Kidney epithelial cell (primary cell): ENCODE measurements at regions not wholly inside any gene's neighbourhood (a gene's known extent, or its start where the extent isn't known, plus 50 kb on each side); places are given as distances from the start of the nearest gene placed in this dataset.

Source experiments
- DNase-seq: peaks from one replicate; pipeline ENCODE4 v3.0.0-alpha.2; 2010; ENCODE audit warnings: low read depth
- H3K27me3 ChIP-seq: 2 replicates; pipeline ENCODE4 v1.6.0; 2011; ENCODE audit warnings: low read length; ENCODE audit not compliant: control insufficient read depth, insufficient read depth
- H3K36me3 ChIP-seq: 2 replicates; pipeline ENCODE4 v1.5.1; 2011; ENCODE audit warnings: low read length; ENCODE audit not compliant: control insufficient read depth, insufficient read depth
- H3K4me3 ChIP-seq: 2 replicates; pipeline ENCODE4 v1.5.1; 2011; ENCODE audit warnings: low read depth, mild to moderate bottlenecking, control low read depth, low read length
- TF ChIP-seq, protein P1 (sequence below): IDR thresholded peaks from 2 replicates; pipeline ENCODE4 v1.5.1; 2011; ENCODE audit warnings: mild to moderate bottlenecking, moderate library complexity, low read length, control low read depth, inconsistent platforms; ENCODE audit not compliant: insufficient read depth, poor library complexity, severe bottlenecking

DNA sequence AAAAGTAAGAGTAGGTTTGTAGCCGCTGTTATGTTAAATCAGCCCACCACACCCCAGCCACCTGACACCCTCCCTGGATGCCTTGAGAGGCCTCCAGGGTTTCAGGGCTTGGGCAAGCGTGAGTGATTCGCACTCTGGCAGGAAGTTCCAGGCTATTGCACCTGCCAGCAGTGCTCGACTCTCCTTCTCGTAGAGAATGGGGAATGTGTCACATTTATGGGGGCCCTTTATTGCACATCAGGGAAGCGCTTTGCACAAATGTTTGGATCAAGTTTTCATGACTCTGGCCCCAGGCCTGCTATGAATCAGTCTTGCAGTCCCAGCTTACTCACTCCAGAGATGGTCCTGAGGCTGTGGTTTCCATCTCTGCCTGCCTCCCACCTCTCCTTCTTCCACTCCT, 66.1 kb upstream of the ADRA1B start:
- DNase-seq = peak; percentile 83
- H3K4me3 ChIP-seq = no peak overlapping the region
- no peaks in the 10 kb centered on the region for H3K27me3 ChIP-seq

DNA sequence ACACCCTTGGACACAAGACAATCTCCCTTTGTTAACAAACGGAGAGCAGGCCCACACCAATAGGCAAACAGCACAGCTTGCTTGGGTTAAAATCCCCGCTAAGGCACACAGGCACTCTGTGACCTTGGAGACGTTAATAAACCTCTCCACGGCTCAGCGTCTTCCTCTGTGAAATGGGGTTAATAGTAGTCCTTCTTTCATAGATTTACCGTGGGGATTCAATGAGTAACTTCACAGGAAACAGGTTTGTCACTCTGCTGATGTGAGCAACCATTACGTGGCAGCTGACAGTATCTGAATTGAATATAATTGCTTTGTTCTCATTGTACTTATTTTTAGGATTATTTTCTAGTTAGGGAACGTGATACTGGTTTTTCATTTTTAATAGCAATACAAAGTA, 65.2 kb upstream of the ADRA1B start:
- no peak overlapping the region for H3K4me3 ChIP-seq
- H3K36me3 ChIP-seq = no peaks in the 10 kb centered on the region
- no peak for DNase-seq
- no peaks in the 10 kb centered on the region for H3K27me3 ChIP-seq
- TF ChIP-seq, protein P1, sequence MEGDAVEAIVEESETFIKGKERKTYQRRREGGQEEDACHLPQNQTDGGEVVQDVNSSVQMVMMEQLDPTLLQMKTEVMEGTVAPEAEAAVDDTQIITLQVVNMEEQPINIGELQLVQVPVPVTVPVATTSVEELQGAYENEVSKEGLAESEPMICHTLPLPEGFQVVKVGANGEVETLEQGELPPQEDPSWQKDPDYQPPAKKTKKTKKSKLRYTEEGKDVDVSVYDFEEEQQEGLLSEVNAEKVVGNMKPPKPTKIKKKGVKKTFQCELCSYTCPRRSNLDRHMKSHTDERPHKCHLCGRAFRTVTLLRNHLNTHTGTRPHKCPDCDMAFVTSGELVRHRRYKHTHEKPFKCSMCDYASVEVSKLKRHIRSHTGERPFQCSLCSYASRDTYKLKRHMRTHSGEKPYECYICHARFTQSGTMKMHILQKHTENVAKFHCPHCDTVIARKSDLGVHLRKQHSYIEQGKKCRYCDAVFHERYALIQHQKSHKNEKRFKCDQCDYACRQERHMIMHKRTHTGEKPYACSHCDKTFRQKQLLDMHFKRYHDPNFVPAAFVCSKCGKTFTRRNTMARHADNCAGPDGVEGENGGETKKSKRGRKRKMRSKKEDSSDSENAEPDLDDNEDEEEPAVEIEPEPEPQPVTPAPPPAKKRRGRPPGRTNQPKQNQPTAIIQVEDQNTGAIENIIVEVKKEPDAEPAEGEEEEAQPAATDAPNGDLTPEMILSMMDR = no peak

More for the DNA sequence above, 66.1 kb upstream of the ADRA1B start:
- TF ChIP-seq, protein P1 = no peak
- H3K36me3 ChIP-seq = no peaks in the 10 kb centered on the region

DNA sequence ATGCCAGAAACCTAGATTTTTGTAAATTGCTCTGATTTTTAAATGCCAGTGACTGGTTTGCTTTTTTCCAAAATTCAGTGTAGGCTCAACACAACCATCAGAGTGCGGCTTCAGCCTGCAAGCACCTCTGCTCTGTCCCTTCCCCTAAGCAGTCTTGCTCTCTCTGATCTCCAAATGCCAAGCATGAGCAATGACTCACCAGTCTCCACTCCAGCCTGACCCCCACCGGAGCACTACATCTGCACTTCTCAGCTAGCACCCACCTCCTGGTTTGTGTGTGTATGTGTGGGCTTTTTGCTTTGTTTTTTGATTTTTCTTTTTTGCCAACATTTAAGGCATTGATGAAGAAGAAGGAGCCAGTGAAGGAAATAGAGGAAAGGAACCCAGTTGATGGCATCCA, 61.4 kb upstream of the ADRA1B start:
- Histone ChIP-seq H3K4me3 (no peak overlapping the region), H3K27me3 (no peaks in the 10 kb centered on the region), H3K36me3 (no peaks in the 10 kb centered on the region)
- TF ChIP-seq, protein P1 = no peak
- DNase-seq = no peak

DNA sequence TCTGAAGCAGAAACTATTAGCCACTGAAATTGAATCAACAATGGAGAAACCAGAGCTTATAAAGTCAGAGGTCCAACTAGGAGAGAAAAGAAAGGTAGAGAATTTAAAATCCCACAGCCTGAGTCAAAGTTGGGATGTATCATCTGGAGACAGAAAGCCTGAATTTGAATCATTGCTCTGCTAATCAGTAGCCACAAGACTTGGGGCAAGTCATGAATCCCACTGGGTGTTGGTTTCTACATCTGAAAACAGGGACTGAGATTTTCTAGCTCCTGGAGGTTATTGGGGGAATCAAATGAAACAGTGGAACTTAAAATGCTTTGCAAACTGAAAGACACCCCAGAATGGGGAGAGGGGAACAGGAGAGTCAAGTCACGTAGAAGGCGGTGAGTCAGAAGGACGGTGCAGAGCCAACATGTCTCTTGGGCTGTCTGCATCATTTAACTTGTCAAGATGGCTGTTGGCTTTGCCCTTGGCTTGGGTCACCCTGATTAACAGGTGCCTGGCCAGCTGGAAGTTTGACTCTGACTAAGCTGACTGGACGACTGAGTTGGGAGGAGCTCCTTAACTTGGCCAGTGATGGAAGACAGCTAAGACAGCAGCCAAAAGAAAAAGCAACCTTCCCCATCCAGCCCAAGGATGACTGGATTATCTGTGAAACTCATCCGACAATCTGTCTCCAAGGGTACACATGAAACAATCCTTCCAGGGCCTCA, 60.6 kb upstream of the ADRA1B start:
- Histone ChIP-seq H3K36me3 (no peaks in the 10 kb centered on the region), H3K27me3 (no peaks in the 10 kb centered on the region), H3K4me3 (no peak overlapping the region)
- TF ChIP-seq, protein P1 = no peak
- DNase-seq = no peak

DNA sequence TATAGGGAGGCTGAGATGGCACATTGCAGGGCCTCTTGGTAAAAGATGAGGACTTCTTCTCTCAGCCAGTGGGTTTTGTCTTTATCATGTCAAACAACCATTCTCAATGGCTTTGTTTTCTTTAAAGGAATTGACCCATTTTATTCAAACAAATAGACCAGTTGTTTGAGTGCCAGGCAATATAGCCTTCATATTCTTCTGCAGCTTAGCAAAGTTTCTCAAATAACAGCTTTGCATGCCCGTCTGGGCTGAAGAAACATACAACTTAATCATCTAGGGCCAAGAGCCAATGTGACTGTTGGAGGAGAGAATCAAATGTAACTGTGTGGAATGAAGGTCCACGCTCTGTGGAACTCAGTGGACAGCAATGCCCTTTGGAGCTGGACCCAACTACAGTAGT, 57.4 kb upstream of the ADRA1B start:
- Histone ChIP-seq H3K4me3 (no peak overlapping the region), H3K36me3 (no peaks in the 10 kb centered on the region), H3K27me3 (no peaks in the 10 kb centered on the region)
- TF ChIP-seq, protein P1 = no peak
- no peak for DNase-seq

DNA sequence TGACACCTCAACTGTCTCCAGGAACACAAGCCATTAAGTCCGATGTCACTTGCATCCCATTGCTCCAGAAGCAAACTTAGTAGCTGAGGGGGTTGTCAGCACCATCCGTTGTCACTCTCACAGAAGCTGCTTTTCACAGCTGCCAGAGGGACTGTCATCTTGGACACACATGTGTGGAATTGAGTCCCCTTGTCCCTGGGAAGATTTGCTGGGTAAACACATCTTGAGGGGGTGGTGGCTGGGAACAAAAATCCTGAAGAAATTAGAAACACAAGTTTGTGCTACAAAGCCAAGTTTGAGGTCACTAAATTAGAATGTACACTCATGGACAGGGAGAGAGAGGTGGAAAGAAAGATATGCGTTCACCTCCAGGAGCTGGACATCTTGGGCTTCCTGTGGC, 55.2 kb upstream of the ADRA1B start:
- Histone ChIP-seq H3K27me3 (no peaks in the 10 kb centered on the region), H3K4me3 (no peak overlapping the region), H3K36me3 (no peaks in the 10 kb centered on the region)
- TF ChIP-seq, protein P1 = no peak
- DNase-seq = no peak
